Activated CD8-positive, alpha-beta T cell treated with anti-CD3 and anti-CD28 coated beads for 36 hours (primary cell): ENCODE measurements at regions not wholly inside any gene's neighbourhood (a gene's known extent, or its start where the extent isn't known, plus 50 kb on each side); places are given as distances from the start of the nearest gene placed in this dataset.

Experiments used
- ATAC-seq: fragments of 200-7000 bp; cut with Tn5 transposase; one replicate; pipeline ENCODE4 v1.10.0; 2021; ENCODE audit warnings: mild to moderate bottlenecking, moderate library complexity
- CTCF ChIA-PET: fragments of 350-600 bp; sonication (Branson Sonifier 250); formaldehyde crosslinking; loops from one replicate; lab custom pipeline; 2021; ENCODE audit warnings: antibody characterized with exemption; lab: Charles Lee
- POLR2A ChIA-PET: fragments of 350-600 bp; sonication (Branson Sonifier 250); formaldehyde crosslinking; loops from one replicate; lab custom pipeline; 2021; ENCODE audit warnings: antibody characterized with exemption; lab: Charles Lee
- DNase-seq: peaks from one replicate; pipeline ENCODE4 v3.0.0-alpha.2; 2020
- H3K27ac Mint-ChIP-seq: one replicate; pipeline ENCODE4 v1.8.0; 2021; ENCODE audit warnings: mild to moderate bottlenecking, mixed read lengths
- H3K27me3 Mint-ChIP-seq: one replicate; pipeline ENCODE4 v1.8.0; 2021; ENCODE audit warnings: mixed read lengths
- H3K36me3 Mint-ChIP-seq: one replicate; pipeline ENCODE4 v1.8.0; 2021; ENCODE audit warnings: low read depth, mixed read lengths
- H3K4me1 Mint-ChIP-seq: one replicate; pipeline ENCODE4 v1.8.0; 2021; ENCODE audit warnings: low read depth, mixed read lengths
- H3K4me3 Mint-ChIP-seq: one replicate; pipeline ENCODE4 v1.8.0; 2021; ENCODE audit warnings: mild to moderate bottlenecking, moderate library complexity, mixed read lengths
- H3K9me3 Mint-ChIP-seq: one replicate; pipeline ENCODE4 v1.8.0; 2021; ENCODE audit warnings: mixed read lengths
- CTCF ChIP-seq: fragments of 200-600 bp; IDR thresholded peaks from one replicate; pipeline ENCODE4 v1.8.0; 2022; ENCODE audit warnings: antibody characterized with exemption, mild to moderate bottlenecking
- intact Hi-C: fragments of 100-400 bp; cut with micrococcal nuclease; formaldehyde crosslinking; loops from one replicate; pipeline ENCODE4 v1.10.0; 2022

- no peaks in the 10 kb centered on the region for H3K27me3 Mint-ChIP-seq
- H3K4me1 Mint-ChIP-seq, result no peaks in the 10 kb centered on the region
- H3K9me3 Mint-ChIP-seq, result no peaks in the 10 kb centered on the region
- no peak overlapping the region for H3K27ac Mint-ChIP-seq
- DNase-seq, result no peak
- TF ChIP-seq CTCF, result no peak
- H3K36me3 Mint-ChIP-seq, result no peaks in the 10 kb centered on the region
- no peak for ATAC-seq
- H3K4me3 Mint-ChIP-seq, result no peak overlapping the region
- ChIA-PET CTCF (no interaction called here), POLR2A (no interaction called here)
- intact Hi-C loops, result no loop called here
Observed at GRCh38 chr4:98210281-98210680, 50.9 kb upstream of the RAP1GDS1 start.

GRCh38 chr4:98209111-98209510 is 52.1 kb upstream of the RAP1GDS1 start:
- DNase-seq, result no peak
- POLR2A ChIA-PET, result no interaction called here
- no peaks in the 10 kb centered on the region for H3K36me3 Mint-ChIP-seq
- no peaks in the 10 kb centered on the region for H3K4me1 Mint-ChIP-seq
- ATAC-seq, result no peak
- H3K27ac Mint-ChIP-seq, result no peak overlapping the region
- intact Hi-C loops, result no loop called here
- no peak for TF ChIP-seq CTCF
- CTCF ChIA-PET, result no interaction called here
- H3K9me3 Mint-ChIP-seq, result no peaks in the 10 kb centered on the region
- H3K27me3 Mint-ChIP-seq, result no peaks in the 10 kb centered on the region
- no peak overlapping the region for H3K4me3 Mint-ChIP-seq

- Mint-ChIP-seq H3K27ac (no peak overlapping the region), H3K4me3 (no peak overlapping the region), H3K27me3 (no peaks in the 10 kb centered on the region), H3K4me1 (peaks cover 8% of the 10 kb centered on the region), H3K9me3 (peaks cover 11% of the 10 kb centered on the region), H3K36me3 (no peaks in the 10 kb centered on the region)
- ATAC-seq (no peak), DNase-seq (no peak)
- intact Hi-C loops, result no loop called here
- ChIA-PET CTCF (no interaction called here), POLR2A (interaction anchor here (1.0 kb wide), 1 partner anchor 53 kb away, joined by 3 read pairs; no protein-coding TSS in a partner anchor)
- TF ChIP-seq CTCF, result no peak
Observed at GRCh38 chr4:98204236-98204553, 57.0 kb upstream of the RAP1GDS1 start.

- Mint-ChIP-seq H3K4me3 (no peak overlapping the region), H3K27me3 (no peaks in the 10 kb centered on the region), H3K36me3 (no peaks in the 10 kb centered on the region), H3K27ac (peak overlapping the region; percentile 34), H3K4me1 (peaks cover 8% of the 10 kb centered on the region), H3K9me3 (peaks cover 11% of the 10 kb centered on the region)
- DNase-seq (no peak), ATAC-seq (no peak)
- intact Hi-C loops, result no loop called here
- ChIA-PET POLR2A (interaction anchor here (1.0 kb wide), 1 partner anchor 53 kb away, joined by 3 read pairs; no protein-coding TSS in a partner anchor), CTCF (no interaction called here)
- TF ChIP-seq CTCF, result no peak
Observed at GRCh38 chr4:98203332-98204235, 57.6 kb upstream of the RAP1GDS1 start.

- Mint-ChIP-seq H3K4me3 (no peak overlapping the region), H3K27me3 (no peaks in the 10 kb centered on the region), H3K9me3 (peaks cover 15% of the 10 kb centered on the region), H3K36me3 (no peaks in the 10 kb centered on the region), H3K4me1 (peaks cover 8% of the 10 kb centered on the region), H3K27ac (no peak overlapping the region)
- DNase-seq, result no peak
- ChIA-PET CTCF (no interaction called here), POLR2A (no interaction called here)
- intact Hi-C loops, result no loop called here
- TF ChIP-seq CTCF, result no peak
- no peak for ATAC-seq
Observed at GRCh38 chr4:98202907-98203306, 58.3 kb upstream of the RAP1GDS1 start.
